Fibroblast of lung (primary cell): ENCODE measurements at regions not wholly inside any gene's neighbourhood (a gene's known extent, or its start where the extent isn't known, plus 50 kb on each side); places are given as distances from the start of the nearest gene placed in this dataset.

ENCODE experiments used
- DNase-seq, 2 donors: peaks; one replicate each; pipeline versions ENCODE4 v3.0.0 to v3.0.0-alpha.2; 2010; ENCODE audit warnings: low read depth in 2 of 2
- H2AFZ ChIP-seq: 2 replicates; pipeline ENCODE4 v1.5.1; 2012; ENCODE audit warnings: low read length, control low read depth, inconsistent platforms
- H3K27ac ChIP-seq: 2 replicates; pipeline ENCODE4 v1.5.1; 2011; ENCODE audit warnings: low read length, control low read depth; ENCODE audit not compliant: insufficient read depth
- H3K27me3 ChIP-seq: 2 replicates; pipeline ENCODE4 v1.5.1; 2011; ENCODE audit warnings: mild to moderate bottlenecking, low read length; ENCODE audit not compliant: control insufficient read depth, insufficient read depth
- H3K36me3 ChIP-seq: 2 replicates; pipeline ENCODE4 v1.5.1; 2011; ENCODE audit warnings: low read length; ENCODE audit not compliant: control insufficient read depth, insufficient read depth
- H3K4me1 ChIP-seq: 2 replicates; pipeline ENCODE4 v1.5.1; 2011; ENCODE audit warnings: low read length; ENCODE audit not compliant: control insufficient read depth, insufficient read depth; ENCODE audit errors: extremely low read depth
- H3K4me2 ChIP-seq: 2 replicates; pipeline ENCODE4 v1.5.1; 2011; ENCODE audit warnings: low read length, control low read depth; ENCODE audit not compliant: insufficient read depth; ENCODE audit errors: extremely low read depth
- H3K4me3 ChIP-seq, 4 experiments: fragments of 200-600 bp in 1 of 4; sonication (generic) in 1 of 4; replicated peaks in 1 of 4; 2 replicates each; pipeline ENCODE4 v1.5.1; 2011 to 2016; ENCODE audit warnings: low read length in 4 of 4, low read depth in 3 of 4, mild to moderate bottlenecking in 3 of 4, control low read depth in 2 of 4, inconsistent platforms in 1 of 4, mixed read lengths in 1 of 4; ENCODE audit not compliant: insufficient read depth in 1 of 4; ENCODE audit errors: control extremely low read depth in 1 of 4
- H3K79me2 ChIP-seq: 2 replicates; pipeline ENCODE4 v1.5.1; 2012; ENCODE audit warnings: mild to moderate bottlenecking, low read length, inconsistent platforms; ENCODE audit not compliant: control insufficient read depth, insufficient read depth
- H3K9ac ChIP-seq: 2 replicates; pipeline ENCODE4 v1.5.1; 2011; ENCODE audit warnings: mild to moderate bottlenecking, low read length, control low read depth; ENCODE audit not compliant: insufficient read depth
- H3K9me3 ChIP-seq: 2 replicates; pipeline ENCODE4 v1.5.1; 2012; ENCODE audit warnings: low read depth, low read length; ENCODE audit not compliant: control insufficient read depth, insufficient read depth
- H4K20me1 ChIP-seq: 2 replicates; pipeline ENCODE4 v1.5.1; 2011; ENCODE audit warnings: low read length; ENCODE audit not compliant: control insufficient read depth, insufficient read depth; ENCODE audit errors: extremely low read depth
- CTCF ChIP-seq, 2 donors: IDR thresholded peaks in 1 of 2; conservative IDR thresholded peaks in 1 of 2; 1 replicate in 1 of 2; 2 replicates in 1 of 2; pipeline ENCODE4 v1.5.1; 2011 to 2012; ENCODE audit warnings: low read length in 2 of 2, control low read depth in 1 of 2, inconsistent platforms in 1 of 2, low read depth in 1 of 2, mild to moderate bottlenecking in 1 of 2
- EZH2 ChIP-seq: IDR thresholded peaks from 2 replicates; pipeline ENCODE4 v1.5.1; 2012; ENCODE audit warnings: low read length, control low read depth, mild to moderate bottlenecking; ENCODE audit errors: missing control alignments

GRCh38 chr1:48105165-48105564, 108.0 kb upstream of the TRABD2B start:
- H4K20me1 ChIP-seq: no peaks in the 10 kb centered on the region
- H3K9me3 ChIP-seq: no peaks in the 10 kb centered on the region
- H3K27me3 ChIP-seq: no peaks in the 10 kb centered on the region
- TF ChIP-seq CTCF (conservative IDR thresholded peaks at IDR 0.05 in 1 of 2, IDR thresholded peaks at IDR 0.05 in 1 of 2; ENCODE audit: low read depth in 1 of 2, low read length in 2 of 2): peak in 1 of 2 donors; percentile 21
- no peak for TF ChIP-seq EZH2
- H3K9ac ChIP-seq: no peak overlapping the region
- no peaks in the 10 kb centered on the region for H3K36me3 ChIP-seq
- no peak for DNase-seq
- H2AFZ ChIP-seq: no peak overlapping the region
- no peaks in the 10 kb centered on the region for H3K79me2 ChIP-seq
- H3K27ac ChIP-seq: no peak overlapping the region
- no peak overlapping the region for H3K4me2 ChIP-seq
- no peaks in the 10 kb centered on the region for H3K4me1 ChIP-seq
- H3K4me3 ChIP-seq: no peak overlapping the region

DNA sequence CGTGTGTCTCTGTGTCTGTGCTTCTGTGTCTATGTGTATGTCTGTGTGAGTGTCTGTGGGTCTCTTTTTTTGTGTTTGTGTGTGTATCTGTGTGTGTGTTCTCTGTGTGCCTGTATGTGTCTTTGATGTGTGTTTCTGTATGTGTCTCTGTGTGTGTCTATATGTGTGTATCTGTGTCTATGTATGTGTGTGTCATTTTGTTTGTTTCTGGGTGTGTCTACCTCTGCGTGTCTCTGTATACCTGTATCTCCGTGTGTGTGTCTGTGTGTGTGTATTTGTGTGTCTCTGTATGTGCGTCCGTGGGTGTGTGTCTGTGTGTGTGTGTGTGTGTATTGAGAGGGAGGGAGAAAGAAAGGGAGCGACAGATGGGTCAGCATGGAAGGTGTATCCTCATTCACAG, 106.3 kb upstream of the TRABD2B start:
- H3K4me1 ChIP-seq: no peaks in the 10 kb centered on the region
- no peaks in the 10 kb centered on the region for H3K27me3 ChIP-seq
- no peaks in the 10 kb centered on the region for H4K20me1 ChIP-seq
- H3K36me3 ChIP-seq: no peaks in the 10 kb centered on the region
- H3K9ac ChIP-seq: no peak overlapping the region
- DNase-seq: no peak
- no peak overlapping the region for H3K27ac ChIP-seq
- no peak for TF ChIP-seq EZH2
- TF ChIP-seq CTCF (conservative IDR thresholded peaks at IDR 0.05 in 1 of 2, IDR thresholded peaks at IDR 0.05 in 1 of 2; ENCODE audit: low read depth in 1 of 2, low read length in 2 of 2): no peak
- H3K4me2 ChIP-seq: no peak overlapping the region
- no peaks in the 10 kb centered on the region for H3K79me2 ChIP-seq
- H3K9me3 ChIP-seq: no peaks in the 10 kb centered on the region
- H3K4me3 ChIP-seq: no peak overlapping the region
- H2AFZ ChIP-seq: no peak overlapping the region

DNA sequence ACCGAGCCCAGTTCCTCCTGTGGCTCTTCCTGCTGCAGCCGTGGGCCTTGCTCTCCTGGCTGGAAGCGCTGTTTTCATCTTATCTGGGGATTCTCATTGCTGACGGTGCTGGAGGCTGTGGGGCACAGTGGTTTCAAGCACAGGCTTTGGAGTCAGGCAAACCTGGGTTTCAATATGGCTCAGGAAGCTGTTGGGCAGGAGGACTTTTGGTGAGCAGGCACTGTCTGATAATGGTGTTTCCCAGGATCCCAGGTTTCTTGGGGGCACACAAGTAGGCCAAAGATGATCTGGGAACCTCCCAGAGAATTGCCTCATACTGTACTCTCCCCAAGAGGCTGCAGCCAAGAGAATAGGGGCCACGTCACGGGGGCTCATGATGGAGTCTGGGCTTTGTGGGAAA, 105.6 kb upstream of the TRABD2B start:
- Histone ChIP-seq H2AFZ (no peak overlapping the region), H3K27ac (no peak overlapping the region), H3K79me2 (no peaks in the 10 kb centered on the region), H3K27me3 (no peaks in the 10 kb centered on the region), H3K4me2 (no peak overlapping the region), H3K4me1 (no peaks in the 10 kb centered on the region), H3K9me3 (no peaks in the 10 kb centered on the region), H3K36me3 (no peaks in the 10 kb centered on the region), H3K4me3 (no peak overlapping the region), H3K9ac (no peak overlapping the region), H4K20me1 (no peaks in the 10 kb centered on the region)
- TF ChIP-seq EZH2: no peak
- TF ChIP-seq CTCF (conservative IDR thresholded peaks at IDR 0.05 in 1 of 2, IDR thresholded peaks at IDR 0.05 in 1 of 2; ENCODE audit: low read depth in 1 of 2, low read length in 2 of 2): no peak
- no peak for DNase-seq
